ENCODE measurements at regions not wholly inside any gene's neighbourhood (a gene's known extent, or its start where the extent isn't known, plus 50 kb on each side); places are given as distances from the start of the nearest gene placed in this dataset.

DNA sequence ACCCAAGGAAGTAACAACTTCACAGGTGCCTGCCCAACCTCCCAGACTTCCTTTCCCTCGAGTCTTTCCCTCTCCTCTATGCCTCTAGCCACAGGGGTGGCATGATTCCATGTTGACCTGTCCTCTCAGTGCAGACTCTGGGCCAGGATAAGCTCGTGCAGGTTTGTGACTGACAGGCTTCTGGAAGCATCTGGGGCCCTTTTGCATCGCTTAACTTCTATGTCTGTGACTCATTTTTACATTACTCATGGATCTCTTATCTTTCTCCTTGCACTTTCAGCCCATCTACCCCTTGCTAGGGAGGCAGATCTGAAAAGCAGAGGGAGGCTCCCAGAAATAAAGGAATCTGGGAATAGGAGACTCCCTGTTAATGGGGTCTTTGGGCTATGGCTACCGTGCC is 98.5 kb upstream of the RIOK3 start:
- Histone ChIP-seq H3K36me3 (no peaks in the 10 kb centered on the region), H3K4me1 (peaks cover 30% of the 10 kb centered on the region), H3K4me3 (no peak overlapping the region), H3K27me3 (ENCODE audit: low read depth) (no peaks in the 10 kb centered on the region), H3K9me3 (no peaks in the 10 kb centered on the region), H3K27ac (no peak overlapping the region)
- intact Hi-C loops (cut with DNase I): no loop called here
- DNase-seq (no peak), ATAC-seq (no peak)
- TF ChIP-seq CTCF (IDR thresholded peaks at IDR 0.05): no peak

DNA sequence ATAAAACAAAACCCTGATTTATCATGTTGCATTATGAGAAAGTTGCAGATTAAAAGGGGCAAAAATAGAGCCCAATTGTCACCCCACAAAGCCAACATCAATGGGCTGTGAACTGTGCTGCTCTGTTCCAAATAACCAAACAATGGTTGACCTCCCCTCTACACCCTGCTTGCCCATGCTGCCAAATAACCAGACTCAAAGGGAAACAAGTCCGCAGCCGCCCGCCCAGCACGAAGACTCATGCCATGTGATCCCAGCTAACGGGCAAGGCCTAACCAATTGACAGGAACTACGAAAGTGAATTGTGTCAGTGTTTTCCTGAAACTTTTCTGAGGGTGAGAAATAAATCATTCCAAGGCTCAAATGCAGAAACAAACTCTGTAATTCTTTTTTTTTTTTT is 97.9 kb upstream of the RIOK3 start:
- H3K4me1 ChIP-seq: peaks cover 30% of the 10 kb centered on the region
- intact Hi-C loops (cut with DNase I): no loop called here
- H3K27ac ChIP-seq: no peak overlapping the region
- no peaks in the 10 kb centered on the region for H3K9me3 ChIP-seq
- no peaks in the 10 kb centered on the region for H3K27me3 ChIP-seq (ENCODE audit: low read depth)
- DNase-seq (no peak), ATAC-seq (no peak)
- no peak overlapping the region for H3K4me3 ChIP-seq
- H3K36me3 ChIP-seq: no peaks in the 10 kb centered on the region
- no peak for TF ChIP-seq CTCF (IDR thresholded peaks at IDR 0.05)

DNA sequence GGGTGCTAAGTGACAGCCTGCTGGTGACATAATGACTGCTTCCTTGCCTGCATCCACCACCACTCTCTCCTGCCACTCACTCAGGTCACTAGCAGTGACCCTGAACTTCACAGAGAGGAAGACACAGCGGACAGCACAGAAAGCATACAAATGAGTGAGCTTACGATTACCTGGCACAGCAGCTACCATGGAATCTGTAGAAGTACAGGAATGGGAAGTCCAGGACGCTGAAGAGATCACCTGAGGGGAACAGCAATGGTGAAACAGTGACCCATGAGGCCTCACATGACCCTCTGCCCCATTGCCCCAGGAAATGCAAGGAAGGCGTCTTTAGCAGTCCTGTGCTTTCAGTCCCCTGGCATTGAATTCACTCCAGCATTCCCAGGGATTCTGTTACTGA is 96.7 kb upstream of the RIOK3 start:
- no peak overlapping the region for H3K4me3 ChIP-seq
- no peaks in the 10 kb centered on the region for H3K27me3 ChIP-seq (ENCODE audit: low read depth)
- intact Hi-C loops (cut with DNase I): no loop called here
- H3K36me3 ChIP-seq: no peaks in the 10 kb centered on the region
- no peak for TF ChIP-seq CTCF (IDR thresholded peaks at IDR 0.05)
- ATAC-seq (no peak), DNase-seq (no peak)
- peaks cover 30% of the 10 kb centered on the region for H3K4me1 ChIP-seq
- no peaks in the 10 kb centered on the region for H3K9me3 ChIP-seq
- H3K27ac ChIP-seq: peak overlapping the region; percentile 34

GRCh38 chr18:23356915-23357601 is 96.0 kb upstream of the RIOK3 start:
- no peak for TF ChIP-seq CTCF (IDR thresholded peaks at IDR 0.05)
- no peak for DNase-seq
- H3K36me3 ChIP-seq: no peaks in the 10 kb centered on the region
- ATAC-seq: no peak
- no peak overlapping the region for H3K4me3 ChIP-seq
- no peaks in the 10 kb centered on the region for H3K27me3 ChIP-seq (ENCODE audit: low read depth)
- H3K9me3 ChIP-seq: no peaks in the 10 kb centered on the region
- intact Hi-C loops (cut with DNase I): no loop called here
- peaks cover 30% of the 10 kb centered on the region for H3K4me1 ChIP-seq
- peak overlapping the region; percentile 60 for H3K27ac ChIP-seq

- DNase-seq: peak; percentile 46
- H3K27me3 ChIP-seq (ENCODE audit: low read depth): no peaks in the 10 kb centered on the region
- TF ChIP-seq CTCF (IDR thresholded peaks at IDR 0.05): no peak
- H3K27ac ChIP-seq: peak overlapping the region; percentile 60
- ATAC-seq: peak; percentile 48 to 65
- H3K4me3 ChIP-seq: peak overlapping the region; percentile 15
- no peaks in the 10 kb centered on the region for H3K36me3 ChIP-seq
- intact Hi-C loops (cut with DNase I): no loop called here
- H3K4me1 ChIP-seq: peaks cover 30% of the 10 kb centered on the region
- H3K9me3 ChIP-seq: no peaks in the 10 kb centered on the region
Measured at GRCh38 chr18:23357996-23358594, 95.0 kb upstream of the RIOK3 start.
